CD4-positive, alpha-beta T cell treated with Interleukin-21 for 1 hour (primary cell): ENCODE measurements at regions not wholly inside any gene's neighbourhood (a gene's known extent, or its start where the extent isn't known, plus 50 kb on each side); places are given as distances from the start of the nearest gene placed in this dataset.
A peak's percentile ranks its signal among the peaks of the same experiment; 100 is the strongest.
"Not testable (repeated sequence)": the region's sequence is repeated elsewhere in the genome, so short reads cannot be mapped to it uniquely, and the experiment has no call there.

ENCODE experiments used
- DNase-seq: peaks from one replicate; pipeline ENCODE4 v3.0.0-alpha.2; 2020

DNA sequence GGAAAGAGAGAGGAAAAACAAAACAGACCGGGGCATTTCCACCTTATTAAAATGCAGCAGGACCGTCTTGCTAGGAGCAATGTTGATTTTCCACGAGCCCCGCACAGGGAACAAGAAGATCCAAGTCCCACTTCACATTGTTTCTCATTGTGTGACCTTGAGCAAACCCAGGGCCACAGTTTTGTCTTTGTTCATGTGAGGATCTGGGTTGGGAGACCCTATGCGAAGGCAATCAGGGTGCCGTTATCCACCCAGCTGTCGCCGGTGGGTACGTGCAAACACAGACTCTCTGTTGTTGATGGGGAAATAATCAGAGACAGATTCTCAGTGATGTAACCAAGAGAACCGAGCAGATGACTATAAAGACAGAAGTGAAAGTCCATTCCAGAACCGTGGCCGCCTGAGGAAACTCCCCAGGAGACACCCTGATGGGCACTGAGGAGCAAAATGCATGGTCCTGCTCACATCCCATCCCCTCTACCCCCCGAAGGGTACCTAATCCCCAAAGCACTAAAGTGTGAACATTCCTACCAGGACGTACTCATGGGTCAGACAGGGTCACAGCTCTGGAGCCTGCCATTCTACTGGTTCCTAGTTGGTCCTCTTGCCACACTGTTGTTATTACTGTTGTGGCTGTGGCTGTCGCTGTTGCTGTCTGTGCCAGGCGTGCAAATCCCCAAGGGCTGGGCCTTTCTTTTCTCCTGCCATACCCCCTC lies 102.7 kb upstream of the RBPJ start:
- DNase-seq: peak; percentile 27

DNA sequence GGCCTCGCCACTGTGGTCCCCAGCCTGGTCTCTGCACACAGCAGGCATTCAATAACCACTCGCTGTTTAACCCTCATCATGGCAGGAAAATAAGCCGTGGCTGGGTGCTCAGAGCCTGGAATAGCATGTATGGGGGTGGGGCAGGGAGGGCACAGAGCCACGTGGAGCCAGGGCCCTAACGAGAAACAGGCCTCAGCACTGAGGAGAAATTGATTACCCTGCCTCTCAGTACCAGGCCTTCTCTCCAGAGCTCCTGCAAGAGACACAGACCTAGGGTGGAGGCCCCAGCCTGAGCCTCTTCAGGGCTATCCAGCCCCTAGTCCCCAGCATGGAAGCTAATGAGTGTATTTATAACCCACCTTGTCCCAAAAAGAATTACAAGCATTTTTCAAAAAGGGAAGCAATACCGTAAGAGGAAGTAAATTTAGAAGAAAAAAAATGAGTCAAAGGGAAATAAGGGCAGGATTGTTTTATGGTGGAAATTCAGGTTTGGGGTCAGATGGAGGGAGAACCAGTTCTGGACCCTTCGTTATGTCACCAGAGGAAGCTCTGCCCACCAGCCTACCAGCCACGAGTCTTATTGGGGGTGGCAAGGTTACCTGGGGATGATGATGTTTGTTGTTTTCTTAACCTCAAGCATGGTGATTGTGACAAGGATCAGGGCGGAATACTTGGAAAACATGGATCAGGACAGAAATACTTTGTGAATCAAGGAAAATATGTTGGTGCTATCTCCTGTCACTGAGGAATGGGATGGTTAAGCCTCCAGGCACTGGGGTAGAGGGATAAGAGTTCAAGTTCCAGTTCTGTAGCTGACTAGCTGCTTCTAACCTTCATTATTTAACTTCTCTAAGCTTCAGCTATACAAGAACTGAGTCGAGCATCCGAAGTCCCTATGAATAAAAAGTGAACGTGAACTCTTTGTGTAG lies 101.9 kb upstream of the RBPJ start:
- DNase-seq: no peak

DNA sequence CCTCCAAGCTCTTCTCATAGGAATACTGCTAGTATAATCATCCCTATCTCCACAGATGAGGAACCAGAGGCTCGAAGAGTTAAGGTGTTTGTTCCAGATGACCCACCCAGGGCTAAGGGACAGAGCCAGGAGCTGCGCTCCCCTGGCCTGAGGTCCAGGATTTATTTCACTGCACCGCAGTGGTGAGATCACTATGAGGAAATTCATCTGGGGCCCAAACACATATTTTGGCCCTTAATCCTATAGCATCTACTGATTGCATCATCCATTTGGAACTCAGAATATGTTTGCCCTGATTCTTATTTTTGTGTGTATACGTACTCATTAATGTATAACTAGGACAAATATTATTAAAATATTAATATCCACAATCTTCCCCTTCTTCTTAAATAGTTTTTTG lies 100.1 kb upstream of the RBPJ start:
- DNase-seq: no peak

DNA sequence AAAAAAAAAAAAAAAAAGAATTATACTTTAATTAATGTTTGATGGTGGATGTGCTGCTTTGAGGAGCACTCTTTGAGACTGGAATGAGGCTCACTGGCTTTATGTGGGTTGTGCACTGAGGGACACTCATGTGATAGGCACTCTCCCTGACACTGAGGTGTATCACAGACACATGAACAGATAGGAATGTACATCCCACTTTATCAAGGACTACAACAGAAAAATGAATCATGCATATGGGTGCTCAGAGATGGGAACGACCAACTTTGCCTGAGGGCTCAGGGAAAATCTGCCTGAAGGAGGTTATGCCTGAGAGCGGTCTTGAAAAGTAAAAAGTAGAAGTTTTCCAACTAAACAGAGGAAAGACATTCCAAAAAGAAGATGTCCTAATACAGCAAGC lies 97.7 kb upstream of the RBPJ start:
- DNase-seq: no peak

DNA sequence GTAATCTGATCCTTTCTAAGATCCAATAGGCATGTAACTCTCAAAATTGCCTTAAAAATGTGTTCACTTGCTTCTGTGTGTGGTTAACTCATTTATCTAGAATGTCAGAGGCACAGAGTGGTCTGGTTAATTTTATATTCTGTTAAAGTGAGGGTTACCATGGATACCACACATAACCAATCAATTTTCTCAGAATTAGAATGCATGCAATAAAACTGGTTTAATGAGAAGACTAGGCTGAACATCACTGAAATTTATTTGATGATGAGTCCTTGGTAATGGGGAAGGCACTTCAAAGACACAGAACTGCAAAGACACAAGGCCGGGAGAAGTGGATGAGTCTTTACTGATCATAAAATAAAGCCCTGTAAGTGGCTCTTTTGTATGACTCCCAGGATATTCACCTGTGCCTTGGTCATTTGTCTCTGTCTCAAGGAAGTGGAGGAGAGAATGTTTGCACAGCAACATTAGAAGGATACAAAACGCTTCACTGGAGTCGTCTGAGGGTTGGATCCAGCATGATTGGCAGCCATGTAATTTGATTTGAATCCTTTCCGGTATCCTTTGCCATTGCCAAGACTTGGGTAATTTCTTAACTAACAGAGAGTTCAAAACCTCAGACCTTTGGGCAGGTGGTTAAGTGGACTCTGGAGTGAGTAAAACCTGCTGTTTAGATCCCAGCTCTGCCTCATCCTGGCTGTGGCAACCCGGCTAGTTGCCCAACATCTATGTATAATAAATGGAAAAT lies 94.0 kb upstream of the RBPJ start:
- DNase-seq: no peak

DNA sequence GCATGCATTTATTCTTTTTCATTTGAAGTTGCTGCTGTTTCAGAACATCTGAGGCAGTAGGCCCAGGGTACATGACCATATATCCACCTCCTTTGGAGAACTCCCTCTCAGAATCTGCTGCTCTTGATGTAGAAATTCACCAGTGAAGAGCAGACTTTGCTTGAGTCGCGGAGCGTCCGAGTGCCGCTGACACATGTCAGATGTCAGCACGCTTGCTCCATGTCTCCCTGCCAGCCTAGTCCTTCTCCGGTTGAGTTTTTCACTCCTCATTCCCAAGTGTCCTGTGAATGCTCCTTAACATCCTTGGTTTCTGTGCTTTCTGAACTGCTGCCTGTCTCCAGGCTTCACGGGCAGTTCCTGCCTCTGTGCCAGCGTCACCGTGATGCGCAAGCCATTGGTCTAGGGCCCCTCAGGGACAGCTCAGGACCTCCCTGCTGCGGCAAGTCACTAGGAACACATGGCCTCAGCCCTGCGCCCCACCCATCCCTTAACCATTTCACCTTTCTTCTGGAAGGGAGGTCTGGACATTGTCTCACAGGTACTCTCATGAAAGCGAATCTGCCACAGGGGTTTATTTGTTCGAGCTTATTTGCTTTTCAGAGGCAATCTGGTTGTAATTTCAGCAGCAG lies 93.1 kb upstream of the RBPJ start:
- no peak for DNase-seq

DNA sequence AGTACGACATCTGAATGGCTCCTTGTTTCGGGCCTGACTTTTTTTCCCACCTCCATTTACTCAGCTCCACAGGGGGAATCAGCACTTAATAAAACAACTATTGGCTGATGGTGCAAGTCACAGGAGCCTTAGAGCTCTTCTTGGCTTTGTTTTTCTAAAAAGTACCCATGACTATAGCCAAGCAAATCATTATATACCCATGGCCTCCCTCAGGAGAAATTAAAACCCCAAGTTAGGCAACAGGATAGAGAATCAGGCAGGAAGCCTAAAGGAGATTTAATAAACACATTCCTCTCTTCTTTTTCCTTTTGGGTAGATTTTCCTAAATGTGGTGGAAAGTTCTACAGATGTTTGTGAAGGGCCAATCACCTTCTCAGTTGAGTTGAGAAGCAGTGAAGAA lies 91.9 kb upstream of the RBPJ start:
- DNase-seq: no peak

DNA sequence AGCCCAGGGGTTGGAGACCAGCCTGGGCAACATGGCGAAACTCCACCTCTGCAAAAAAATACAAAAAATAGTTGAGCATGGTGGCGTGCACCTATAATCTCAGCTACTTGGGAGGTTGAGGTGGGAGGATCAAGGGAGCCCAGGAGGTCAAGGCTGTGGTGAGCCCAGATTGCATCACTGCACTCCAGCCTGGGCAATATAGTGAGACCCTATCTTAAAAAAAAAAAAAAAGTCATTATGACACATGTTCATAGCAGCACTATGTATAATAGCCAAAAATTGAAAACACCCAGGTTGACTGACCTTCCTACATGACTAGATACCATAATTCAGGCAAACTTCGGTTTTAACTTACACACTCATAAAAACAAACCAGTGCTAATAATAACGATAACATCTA lies 90.8 kb upstream of the RBPJ start:
- DNase-seq: no peak

DNA sequence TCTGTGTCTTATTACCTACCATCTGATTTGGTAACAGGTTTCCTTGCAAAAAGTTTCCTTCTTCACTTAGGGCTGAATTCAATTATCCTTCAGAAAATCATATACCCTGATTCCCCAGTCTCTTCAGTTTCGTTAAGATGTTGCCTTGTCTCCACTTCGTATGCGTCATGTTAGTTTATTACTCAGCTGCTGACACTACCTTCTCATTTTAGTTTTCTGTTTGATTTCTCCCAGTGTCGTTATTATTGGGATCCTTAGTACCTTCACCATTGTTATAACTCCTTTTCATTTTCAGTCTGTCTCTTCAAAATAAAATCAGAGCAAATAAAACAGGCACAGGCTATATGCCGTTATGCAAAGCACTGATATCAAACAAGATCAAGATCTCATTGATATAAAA lies 87.5 kb upstream of the RBPJ start:
- no peak for DNase-seq

DNA sequence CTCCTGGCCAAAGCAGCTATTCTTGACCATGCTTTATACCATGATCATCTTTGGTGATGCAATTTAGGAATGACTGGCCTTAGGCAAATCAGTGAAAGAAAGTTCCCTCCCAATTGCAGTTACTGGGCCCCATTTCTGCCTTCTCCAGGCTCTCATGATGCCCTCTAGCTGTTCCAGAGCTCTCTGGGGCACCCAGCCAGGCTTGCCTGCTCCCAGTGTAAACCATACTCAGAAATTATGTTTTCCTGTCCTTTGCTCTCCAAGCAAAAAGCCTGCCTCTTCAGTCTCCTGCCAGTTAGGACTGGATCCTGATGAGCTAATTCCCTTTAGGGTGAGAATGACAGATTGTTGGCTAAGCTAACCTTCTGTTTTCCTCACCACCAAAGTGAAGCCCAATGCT lies 85.3 kb upstream of the RBPJ start:
- DNase-seq: no peak

DNA sequence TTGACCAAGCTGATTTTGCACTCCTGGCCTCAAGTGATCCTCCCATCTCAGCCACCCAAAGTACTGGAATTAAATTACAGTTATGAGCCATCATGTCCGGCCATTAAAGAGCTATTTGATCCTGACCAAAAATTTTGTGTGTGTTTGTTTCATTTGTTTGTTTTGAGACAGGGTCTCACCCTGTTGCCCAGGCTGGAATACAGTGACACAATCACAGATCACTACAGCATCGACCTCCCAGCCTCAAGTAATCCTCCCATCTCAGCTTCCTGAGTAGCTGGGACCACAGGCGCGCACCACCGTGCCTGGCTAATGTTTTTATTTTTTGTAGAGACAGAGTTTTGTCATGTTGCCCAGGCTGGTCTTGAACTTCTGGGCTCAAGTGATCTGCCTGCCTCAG lies 82.9 kb upstream of the RBPJ start:
- DNase-seq: no peak

DNA sequence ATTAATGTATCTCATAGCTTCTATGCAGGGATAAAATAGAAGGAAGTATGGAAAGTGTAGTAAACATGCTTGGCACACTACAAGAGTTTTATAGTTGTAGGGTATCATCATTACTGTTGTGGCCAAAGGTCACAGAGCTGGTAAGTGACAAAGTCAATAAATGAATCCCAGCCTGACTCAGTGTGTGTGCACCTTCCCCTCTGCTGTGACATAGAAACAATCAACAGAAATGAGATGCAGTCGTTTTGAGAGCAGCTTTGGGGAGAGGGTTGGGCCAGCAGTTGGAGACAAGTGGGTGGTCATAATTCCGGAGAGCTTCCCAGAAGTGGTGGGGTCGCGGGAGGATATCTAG lies 82.4 kb upstream of the RBPJ start:
- DNase-seq: no peak

DNA sequence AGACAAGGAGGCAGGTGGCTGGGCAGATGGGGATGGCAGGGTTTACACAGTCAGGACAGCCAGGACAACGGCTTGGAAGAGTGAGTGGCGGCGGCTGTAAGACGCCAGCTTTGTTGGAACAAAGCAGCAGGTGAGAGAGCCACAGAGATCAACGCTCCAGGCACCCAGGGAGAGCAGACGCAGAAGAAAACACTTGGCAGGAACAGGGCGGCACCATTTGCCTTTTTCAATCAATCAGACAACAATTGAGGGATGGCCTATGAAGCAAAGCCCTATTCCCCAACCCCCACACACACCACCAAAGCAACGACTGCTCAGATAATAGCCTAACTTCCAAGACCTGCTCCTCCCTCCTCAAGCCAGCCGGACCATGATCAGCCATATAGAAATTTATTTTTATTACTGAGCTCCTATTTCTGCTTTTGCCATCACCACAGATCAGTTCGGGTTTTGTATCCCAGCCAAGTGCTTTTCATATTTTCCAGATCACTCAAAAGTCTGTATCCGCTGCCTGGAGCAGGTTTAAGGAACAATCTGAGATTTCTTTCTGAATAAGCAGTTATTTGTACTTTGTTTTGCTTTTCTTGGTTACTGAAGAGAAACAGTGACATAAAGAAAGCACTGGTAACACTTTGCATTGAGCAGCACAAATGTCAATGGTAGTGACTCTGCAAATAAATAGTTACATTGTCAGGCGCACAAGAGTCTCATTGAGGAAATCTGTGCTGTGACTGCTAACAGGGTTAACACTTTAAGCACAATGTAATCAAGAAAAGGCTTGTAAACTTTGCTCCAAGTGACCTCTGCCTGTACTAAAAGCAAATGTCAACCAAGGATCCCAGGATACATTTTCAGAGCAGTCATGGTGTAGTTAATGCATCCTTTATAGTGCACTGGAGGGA lies 81.8 kb upstream of the RBPJ start:
- DNase-seq: no peak

DNA sequence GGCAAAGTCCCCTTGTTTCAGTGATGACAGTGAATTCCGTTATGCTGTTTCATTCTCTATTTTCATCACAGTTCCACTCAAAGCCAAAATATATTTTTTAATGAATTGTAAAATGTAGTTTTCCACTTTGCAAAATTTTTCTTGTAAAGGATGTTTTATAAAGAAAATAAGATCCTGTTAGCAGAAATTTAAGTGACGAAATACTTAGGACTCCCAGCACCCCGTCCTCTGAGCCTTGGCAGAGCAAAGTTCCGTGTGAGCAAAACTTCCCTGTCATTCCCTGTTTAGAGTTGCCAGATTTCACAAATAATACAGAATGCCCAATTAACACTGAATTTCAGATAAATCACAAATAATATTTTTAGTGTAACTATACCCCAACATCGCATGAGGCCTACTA lies 81.0 kb upstream of the RBPJ start:
- no peak for DNase-seq

DNA sequence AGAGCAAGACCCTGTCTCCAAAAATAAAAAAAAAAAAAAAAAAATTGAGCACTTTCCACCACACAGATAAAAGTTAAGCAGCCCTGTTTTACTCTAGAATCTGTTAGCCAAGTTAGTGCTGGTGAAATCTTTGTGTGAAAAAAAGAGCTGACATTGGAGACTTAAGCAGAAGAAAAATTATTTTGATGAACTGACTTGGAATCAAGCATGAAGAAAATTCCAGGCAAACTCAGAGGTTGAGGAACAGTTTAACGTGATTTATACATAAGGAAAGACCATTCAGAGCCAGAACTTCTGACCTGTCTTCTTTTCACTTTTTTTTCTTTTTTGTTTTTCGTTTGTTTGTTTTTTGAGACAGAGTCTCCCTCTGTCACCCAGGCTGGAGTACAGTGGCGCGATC lies 79.6 kb upstream of the RBPJ start:
- DNase-seq: no peak

DNA sequence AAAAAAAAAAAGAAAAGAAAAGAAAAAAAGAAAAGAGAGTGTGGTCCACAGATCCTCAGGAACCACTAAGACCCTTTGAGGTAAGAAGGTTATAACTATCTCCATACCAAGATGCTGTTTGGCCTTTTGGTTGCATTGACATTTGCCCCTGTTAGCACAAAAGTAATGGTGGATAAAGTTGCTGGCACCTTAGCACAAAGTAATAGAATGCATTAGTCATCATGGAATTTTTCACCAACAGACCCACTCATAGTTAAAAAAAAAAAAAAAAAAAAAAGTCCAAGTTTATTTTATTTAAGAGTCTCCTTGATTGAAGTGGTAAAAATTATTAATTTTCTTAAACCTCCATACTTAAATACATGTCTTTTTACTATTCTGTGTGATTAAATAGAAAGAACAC lies 78.4 kb upstream of the RBPJ start:
- no peak for DNase-seq

DNA sequence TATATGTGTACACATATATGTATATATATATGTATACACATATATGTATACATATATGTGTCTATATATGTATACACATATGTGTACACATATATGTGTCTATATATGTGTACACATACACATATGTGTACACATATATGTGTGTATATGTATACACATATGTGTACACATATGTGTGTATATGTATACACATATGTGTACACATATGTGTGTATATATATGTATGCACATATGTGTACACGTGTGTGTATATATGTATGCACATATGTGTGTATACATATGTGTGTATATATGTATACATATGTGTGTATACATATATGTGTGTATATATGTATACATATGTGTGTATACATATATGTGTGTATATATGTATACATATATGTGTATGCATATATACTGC lies 76.7 kb upstream of the RBPJ start:
- not testable (repeated sequence) for DNase-seq

DNA sequence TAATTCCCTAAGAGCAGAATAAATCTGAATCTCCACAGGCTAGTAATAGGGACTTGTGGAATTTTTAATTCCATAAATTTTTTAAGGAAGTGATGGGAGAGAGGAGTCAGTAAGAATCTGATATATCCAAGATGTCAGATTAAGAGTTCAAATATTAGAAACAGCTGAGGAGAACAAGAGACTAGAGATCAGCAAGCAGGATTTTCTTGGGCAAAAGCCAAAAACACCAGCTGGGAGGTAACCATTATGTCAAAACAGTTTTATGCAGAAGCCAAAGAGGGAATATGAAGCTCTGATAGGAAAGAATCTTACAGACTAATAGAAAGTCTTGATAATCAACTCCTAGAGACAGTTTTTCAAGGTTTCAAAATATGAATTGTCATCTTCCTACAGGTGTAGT lies 72.2 kb upstream of the RBPJ start:
- no peak for DNase-seq

DNA sequence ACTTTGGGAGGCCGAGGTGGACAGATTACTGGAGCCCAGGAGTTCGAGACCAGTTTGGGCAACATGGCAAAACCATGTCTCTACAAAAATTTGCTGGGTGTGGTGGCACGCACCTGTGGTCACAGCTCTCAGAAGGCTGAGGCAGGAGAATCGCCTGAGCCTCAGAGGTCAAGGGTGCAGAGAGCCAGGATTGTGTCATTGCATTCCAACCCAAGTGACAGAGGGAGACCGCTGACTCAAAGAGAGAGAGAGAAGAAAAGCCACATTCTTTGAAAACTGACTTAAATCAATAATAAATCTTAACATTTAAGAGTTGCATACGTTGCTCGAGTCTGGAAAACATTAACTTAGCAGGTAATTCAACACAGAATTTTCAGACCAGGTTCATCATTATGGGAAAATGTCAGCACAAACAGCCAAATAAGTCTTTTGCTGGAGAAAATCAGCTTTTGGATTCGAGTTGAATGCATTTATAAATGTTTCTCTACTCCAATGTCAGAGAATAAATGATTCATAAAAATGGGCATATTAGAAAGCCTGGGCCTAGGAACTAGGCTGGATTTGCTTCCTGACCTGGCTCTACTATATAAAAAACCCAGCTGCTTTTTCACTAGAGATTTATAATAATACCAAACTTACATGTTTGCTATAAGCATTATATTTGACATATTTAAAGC lies 68.3 kb upstream of the RBPJ start:
- DNase-seq: no peak

DNA sequence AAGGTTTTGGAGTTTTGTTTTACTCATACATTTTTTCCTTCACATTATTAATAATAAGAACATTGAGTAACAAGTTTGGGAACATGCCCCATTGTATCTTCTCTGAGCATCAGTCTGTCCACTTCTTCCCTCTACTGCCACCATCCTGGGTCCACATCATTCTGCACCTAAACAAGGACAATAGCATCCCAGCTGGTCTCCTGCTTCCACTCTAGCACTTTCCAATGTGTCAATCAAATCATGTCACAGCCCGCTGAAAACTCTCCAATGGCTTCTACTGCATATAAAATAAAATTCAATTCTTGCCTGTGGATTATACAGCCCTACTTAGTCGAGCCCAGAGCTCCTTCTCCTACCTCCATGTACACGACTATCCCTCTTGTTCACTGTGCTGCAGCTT lies 66.8 kb upstream of the RBPJ start:
- no peak for DNase-seq

DNA sequence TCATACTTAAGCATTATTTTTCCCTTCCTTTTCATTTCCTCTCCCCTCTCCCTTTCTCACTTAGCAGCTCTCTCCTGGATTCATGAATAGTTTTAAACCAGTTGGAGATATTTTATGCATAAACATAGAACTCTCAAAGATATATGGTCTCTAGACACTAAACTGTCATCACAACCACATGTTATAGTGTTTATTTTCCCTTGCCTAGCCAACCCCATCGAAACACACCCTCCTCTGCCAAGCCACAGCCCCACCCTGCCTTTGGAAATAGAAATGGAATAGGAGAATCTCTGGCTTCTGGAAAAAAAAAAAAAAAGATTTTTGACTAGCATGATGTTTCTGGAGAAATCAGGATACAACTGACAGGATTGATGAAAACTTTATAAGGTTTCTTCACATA lies 64.8 kb upstream of the RBPJ start:
- no peak for DNase-seq

DNA sequence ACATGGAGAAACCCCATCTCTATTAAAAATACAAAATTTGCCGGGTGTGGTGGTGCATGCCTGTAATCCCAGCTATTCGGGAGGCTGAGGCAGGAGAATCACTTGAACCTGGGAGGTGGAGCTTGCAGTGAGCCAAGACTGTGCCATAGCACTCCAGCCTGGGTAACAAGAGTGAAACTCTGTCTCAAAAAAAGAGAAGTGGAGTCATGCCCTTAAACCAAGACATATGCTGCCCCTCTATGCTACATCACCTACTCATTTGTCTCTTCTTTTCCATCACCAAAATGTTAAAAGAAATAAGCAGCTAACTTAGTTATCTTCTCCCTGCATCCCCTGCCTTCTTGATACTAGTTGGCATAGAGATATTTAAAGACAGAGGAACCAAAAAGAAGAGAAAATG lies 63.4 kb upstream of the RBPJ start:
- DNase-seq: not testable (repeated sequence)
